ENCODE measurements at regions not wholly inside any gene's neighbourhood (a gene's known extent, or its start where the extent isn't known, plus 50 kb on each side); places are given as distances from the start of the nearest gene placed in this dataset.

DNA sequence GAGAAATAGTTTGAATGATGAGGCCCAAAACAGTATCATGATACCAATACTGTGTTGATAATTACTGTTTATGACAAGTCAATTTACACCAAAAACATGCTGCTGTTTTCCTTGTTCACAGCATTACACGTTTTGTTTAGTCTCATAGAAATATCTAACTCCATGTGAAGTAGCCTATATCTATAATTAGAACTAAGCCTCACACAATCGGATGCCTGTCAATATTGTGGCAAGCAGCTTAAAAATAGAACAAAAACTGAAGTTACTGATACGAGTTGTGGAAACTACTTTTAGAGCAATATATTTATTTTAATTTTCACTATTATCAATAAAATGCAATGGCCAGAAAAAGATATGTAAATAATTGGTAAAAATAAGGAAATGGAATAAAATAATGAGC lies 470.8 kb downstream of the ZEB2 start (continued):
- TF ChIP-seq, protein P1, sequence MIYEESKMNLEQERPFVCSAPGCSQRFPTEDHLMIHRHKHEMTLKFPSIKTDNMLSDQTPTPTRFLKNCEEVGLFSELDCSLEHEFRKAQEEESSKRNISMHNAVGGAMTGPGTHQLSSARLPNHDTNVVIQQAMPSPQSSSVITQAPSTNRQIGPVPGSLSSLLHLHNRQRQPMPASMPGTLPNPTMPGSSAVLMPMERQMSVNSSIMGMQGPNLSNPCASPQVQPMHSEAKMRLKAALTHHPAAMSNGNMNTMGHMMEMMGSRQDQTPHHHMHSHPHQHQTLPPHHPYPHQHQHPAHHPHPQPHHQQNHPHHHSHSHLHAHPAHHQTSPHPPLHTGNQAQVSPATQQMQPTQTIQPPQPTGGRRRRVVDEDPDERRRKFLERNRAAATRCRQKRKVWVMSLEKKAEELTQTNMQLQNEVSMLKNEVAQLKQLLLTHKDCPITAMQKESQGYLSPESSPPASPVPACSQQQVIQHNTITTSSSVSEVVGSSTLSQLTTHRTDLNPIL (CRISPR knock-in tag; IDR thresholded peaks at IDR 0.05; ENCODE audit: low read depth): no peak
- TF ChIP-seq ZNF8 (CRISPR knock-in tag; IDR thresholded peaks at IDR 0.05): no peak
- TF ChIP-seq OSR1 (CRISPR knock-in tag; IDR thresholded peaks at IDR 0.05): no peak
- no peak for TF ChIP-seq RARB (CRISPR knock-in tag; IDR thresholded peaks at IDR 0.05)
- TF ChIP-seq CSDC2 (CRISPR knock-in tag; IDR thresholded peaks at IDR 0.05): no peak
- no peak for TF ChIP-seq ARNTL (CRISPR knock-in tag; IDR thresholded peaks at IDR 0.05; ENCODE audit: borderline replicate concordance, low read depth)
- no peak for TF ChIP-seq ISL1 (CRISPR knock-in tag; IDR thresholded peaks at IDR 0.05)
- TF ChIP-seq PPARA (CRISPR knock-in tag; IDR thresholded peaks at IDR 0.05; ENCODE audit: borderline replicate concordance): no peak

DNA sequence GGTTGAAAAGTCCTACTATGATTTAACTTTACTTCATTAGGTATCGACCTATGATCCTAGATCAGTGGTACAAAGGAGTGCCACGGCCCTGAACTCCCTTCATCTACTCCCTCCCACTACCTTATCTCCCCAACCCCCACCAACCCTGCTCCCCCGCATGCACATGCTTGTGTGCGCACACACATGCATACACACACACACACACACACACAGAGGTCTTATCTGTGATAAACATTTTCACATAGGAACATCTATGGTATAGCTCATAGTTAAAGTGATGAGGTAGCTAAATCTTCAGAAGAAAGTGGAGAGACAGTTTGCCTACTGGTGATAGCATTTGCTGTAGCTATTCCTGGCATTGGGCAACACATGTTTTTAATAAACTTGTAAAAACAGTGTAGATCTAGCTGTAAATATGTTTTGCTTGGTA lies 471.3 kb downstream of the ZEB2 start:
- peak; percentile 60; the same call in 2 of the 3 replicates for ATAC-seq
- TF ChIP-seq TCF4 (CRISPR knock-in tag; IDR thresholded peaks at IDR 0.05; ENCODE audit: borderline replicate concordance) (peak; percentile 74), PPARA (CRISPR knock-in tag; IDR thresholded peaks at IDR 0.05; ENCODE audit: borderline replicate concordance) (no peak)

DNA sequence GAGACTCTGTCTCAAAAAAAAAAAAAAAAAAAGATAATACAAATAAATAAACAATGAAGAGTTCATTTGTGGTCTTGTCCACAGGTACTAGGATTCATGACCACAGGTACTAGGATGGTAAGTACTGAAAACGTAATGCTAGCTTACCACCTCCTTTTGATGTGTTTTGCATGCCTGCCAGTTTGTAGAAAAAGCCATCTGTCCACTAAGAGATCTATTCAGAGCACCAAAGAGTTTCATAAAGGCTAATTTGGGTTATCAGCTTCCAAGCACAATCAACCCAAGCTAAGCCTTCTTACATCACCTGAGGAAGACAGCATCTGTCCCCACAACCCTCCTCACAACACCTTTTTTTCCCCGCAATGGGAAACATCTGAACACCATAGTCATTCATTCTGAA lies 477.2 kb downstream of the ZEB2 start:
- ATAC-seq: no peak
- no peak for TF ChIP-seq BACH2 (CRISPR knock-in tag; IDR thresholded peaks at IDR 0.05; ENCODE audit: borderline replicate concordance)

DNA sequence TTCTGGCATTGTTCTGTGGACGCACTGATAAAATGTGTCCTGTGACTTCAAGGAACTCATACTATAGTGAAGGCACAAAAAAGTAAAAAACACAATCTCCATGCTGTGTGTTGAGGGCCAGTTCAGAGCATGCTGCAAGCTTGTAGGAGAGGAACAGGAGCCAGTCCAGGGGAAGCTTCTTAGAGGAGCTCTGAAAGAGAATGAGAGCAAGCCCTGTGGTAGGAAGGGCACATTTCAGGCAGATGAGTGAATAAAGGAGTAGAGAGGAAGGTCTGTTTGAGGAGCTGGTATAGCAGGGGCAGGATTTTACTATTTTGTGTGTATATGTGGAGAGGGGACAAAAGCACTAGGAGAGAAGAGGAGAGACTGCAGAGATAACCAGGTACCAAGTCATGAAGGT lies 478.3 kb downstream of the ZEB2 start:
- TF ChIP-seq ZNF565 (CRISPR knock-in tag; conservative IDR thresholded peaks at IDR 0.05; ENCODE audit: low read depth) (no peak), TOX (CRISPR knock-in tag; IDR thresholded peaks at IDR 0.05; ENCODE audit: borderline replicate concordance) (no peak), CSDC2 (CRISPR knock-in tag; IDR thresholded peaks at IDR 0.05) (no peak), SNAI2 (CRISPR knock-in tag; IDR thresholded peaks at IDR 0.05) (no peak), PPARA (CRISPR knock-in tag; IDR thresholded peaks at IDR 0.05; ENCODE audit: borderline replicate concordance) (no peak), GLIS3 (CRISPR knock-in tag; IDR thresholded peaks at IDR 0.05) (no peak), TCF4 (CRISPR knock-in tag; IDR thresholded peaks at IDR 0.05; ENCODE audit: borderline replicate concordance) (no peak), RARB (CRISPR knock-in tag; IDR thresholded peaks at IDR 0.05) (no peak), ESRRG (CRISPR knock-in tag; IDR thresholded peaks at IDR 0.05) (no peak), ISL1 (CRISPR knock-in tag; IDR thresholded peaks at IDR 0.05) (no peak), ZC3H10 (CRISPR knock-in tag; IDR thresholded peaks at IDR 0.05) (no peak), ZNF8 (CRISPR knock-in tag; IDR thresholded peaks at IDR 0.05) (no peak), ARNTL (CRISPR knock-in tag; IDR thresholded peaks at IDR 0.05; ENCODE audit: borderline replicate concordance, low read depth) (no peak), ZFP30 (CRISPR knock-in tag; IDR thresholded peaks at IDR 0.05) (no peak)
- TF ChIP-seq, protein P2, sequence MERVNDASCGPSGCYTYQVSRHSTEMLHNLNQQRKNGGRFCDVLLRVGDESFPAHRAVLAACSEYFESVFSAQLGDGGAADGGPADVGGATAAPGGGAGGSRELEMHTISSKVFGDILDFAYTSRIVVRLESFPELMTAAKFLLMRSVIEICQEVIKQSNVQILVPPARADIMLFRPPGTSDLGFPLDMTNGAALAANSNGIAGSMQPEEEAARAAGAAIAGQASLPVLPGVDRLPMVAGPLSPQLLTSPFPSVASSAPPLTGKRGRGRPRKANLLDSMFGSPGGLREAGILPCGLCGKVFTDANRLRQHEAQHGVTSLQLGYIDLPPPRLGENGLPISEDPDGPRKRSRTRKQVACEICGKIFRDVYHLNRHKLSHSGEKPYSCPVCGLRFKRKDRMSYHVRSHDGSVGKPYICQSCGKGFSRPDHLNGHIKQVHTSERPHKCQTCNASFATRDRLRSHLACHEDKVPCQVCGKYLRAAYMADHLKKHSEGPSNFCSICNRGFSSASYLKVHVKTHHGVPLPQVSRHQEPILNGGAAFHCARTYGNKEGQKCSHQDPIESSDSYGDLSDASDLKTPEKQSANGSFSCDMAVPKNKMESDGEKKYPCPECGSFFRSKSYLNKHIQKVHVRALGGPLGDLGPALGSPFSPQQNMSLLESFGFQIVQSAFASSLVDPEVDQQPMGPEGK (CRISPR knock-in tag; IDR thresholded peaks at IDR 0.05; ENCODE audit: borderline replicate concordance): no peak
- TF ChIP-seq, protein P3, sequence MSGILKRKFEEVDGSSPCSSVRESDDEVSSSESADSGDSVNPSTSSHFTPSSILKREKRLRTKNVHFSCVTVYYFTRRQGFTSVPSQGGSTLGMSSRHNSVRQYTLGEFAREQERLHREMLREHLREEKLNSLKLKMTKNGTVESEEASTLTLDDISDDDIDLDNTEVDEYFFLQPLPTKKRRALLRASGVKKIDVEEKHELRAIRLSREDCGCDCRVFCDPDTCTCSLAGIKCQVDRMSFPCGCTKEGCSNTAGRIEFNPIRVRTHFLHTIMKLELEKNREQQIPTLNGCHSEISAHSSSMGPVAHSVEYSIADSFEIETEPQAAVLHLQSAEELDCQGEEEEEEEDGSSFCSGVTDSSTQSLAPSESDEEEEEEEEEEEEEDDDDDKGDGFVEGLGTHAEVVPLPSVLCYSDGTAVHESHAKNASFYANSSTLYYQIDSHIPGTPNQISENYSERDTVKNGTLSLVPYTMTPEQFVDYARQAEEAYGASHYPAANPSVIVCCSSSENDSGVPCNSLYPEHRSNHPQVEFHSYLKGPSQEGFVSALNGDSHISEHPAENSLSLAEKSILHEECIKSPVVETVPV (CRISPR knock-in tag; IDR thresholded peaks at IDR 0.05): no peak
- ATAC-seq: no peak

DNA sequence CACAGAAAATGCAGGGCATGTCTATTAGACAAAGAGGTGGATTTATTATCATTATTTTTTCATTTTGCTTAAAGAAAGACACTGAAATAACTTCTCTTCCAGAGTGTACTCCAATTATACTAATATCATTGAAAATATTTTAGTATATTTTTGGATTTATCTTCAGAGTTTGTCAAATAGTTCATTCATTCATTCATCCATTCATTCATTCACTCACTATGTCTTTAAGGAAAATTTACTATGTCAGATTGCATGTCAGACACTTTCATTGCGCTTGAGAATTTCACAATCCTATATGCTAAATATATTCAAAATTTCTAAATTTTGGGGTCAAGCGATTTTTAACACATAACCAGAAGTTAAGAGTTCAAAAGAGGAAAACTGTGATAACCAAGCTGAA lies 479.1 kb downstream of the ZEB2 start:
- TF ChIP-seq ZFP30 (CRISPR knock-in tag; IDR thresholded peaks at IDR 0.05): no peak
- TF ChIP-seq OSR1 (CRISPR knock-in tag; IDR thresholded peaks at IDR 0.05): no peak
- ATAC-seq: no peak

DNA sequence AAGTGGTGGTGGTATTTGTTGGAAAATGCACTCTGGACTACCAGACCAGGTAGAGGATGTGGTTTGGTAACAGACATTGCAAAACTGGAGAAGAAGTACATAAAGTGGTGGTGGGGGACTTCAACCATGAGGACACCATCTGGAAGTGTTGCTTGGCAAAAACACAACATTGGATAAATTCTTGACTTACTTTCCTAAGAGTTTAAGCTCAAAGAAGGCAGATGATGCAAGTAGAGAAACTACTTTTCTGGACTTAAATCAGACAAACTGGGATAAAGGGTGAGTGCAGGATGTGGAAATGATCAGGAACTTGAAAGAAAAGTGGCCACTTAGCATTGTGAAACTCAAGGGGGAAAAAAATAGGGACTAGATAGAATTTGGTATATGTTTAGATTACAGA lies 487.4 kb downstream of the ZEB2 start:
- no peak for ATAC-seq
- TF ChIP-seq OSR1 (CRISPR knock-in tag; IDR thresholded peaks at IDR 0.05) (no peak), TOX (CRISPR knock-in tag; IDR thresholded peaks at IDR 0.05; ENCODE audit: borderline replicate concordance) (no peak), SNAI2 (CRISPR knock-in tag; IDR thresholded peaks at IDR 0.05) (no peak), ISL1 (CRISPR knock-in tag; IDR thresholded peaks at IDR 0.05) (no peak), RARB (CRISPR knock-in tag; IDR thresholded peaks at IDR 0.05) (no peak), ARNTL (CRISPR knock-in tag; IDR thresholded peaks at IDR 0.05; ENCODE audit: borderline replicate concordance, low read depth) (no peak), BACH2 (CRISPR knock-in tag; IDR thresholded peaks at IDR 0.05; ENCODE audit: borderline replicate concordance) (no peak), ZNF565 (CRISPR knock-in tag; conservative IDR thresholded peaks at IDR 0.05; ENCODE audit: low read depth) (no peak), GLIS3 (CRISPR knock-in tag; IDR thresholded peaks at IDR 0.05) (no peak), ESRRG (CRISPR knock-in tag; IDR thresholded peaks at IDR 0.05) (no peak), ZC3H10 (CRISPR knock-in tag; IDR thresholded peaks at IDR 0.05) (no peak)
- TF ChIP-seq, protein P3 (CRISPR knock-in tag; IDR thresholded peaks at IDR 0.05): no peak
- TF ChIP-seq, protein P2 (CRISPR knock-in tag; IDR thresholded peaks at IDR 0.05; ENCODE audit: borderline replicate concordance): no peak
- TF ChIP-seq, protein P4, sequence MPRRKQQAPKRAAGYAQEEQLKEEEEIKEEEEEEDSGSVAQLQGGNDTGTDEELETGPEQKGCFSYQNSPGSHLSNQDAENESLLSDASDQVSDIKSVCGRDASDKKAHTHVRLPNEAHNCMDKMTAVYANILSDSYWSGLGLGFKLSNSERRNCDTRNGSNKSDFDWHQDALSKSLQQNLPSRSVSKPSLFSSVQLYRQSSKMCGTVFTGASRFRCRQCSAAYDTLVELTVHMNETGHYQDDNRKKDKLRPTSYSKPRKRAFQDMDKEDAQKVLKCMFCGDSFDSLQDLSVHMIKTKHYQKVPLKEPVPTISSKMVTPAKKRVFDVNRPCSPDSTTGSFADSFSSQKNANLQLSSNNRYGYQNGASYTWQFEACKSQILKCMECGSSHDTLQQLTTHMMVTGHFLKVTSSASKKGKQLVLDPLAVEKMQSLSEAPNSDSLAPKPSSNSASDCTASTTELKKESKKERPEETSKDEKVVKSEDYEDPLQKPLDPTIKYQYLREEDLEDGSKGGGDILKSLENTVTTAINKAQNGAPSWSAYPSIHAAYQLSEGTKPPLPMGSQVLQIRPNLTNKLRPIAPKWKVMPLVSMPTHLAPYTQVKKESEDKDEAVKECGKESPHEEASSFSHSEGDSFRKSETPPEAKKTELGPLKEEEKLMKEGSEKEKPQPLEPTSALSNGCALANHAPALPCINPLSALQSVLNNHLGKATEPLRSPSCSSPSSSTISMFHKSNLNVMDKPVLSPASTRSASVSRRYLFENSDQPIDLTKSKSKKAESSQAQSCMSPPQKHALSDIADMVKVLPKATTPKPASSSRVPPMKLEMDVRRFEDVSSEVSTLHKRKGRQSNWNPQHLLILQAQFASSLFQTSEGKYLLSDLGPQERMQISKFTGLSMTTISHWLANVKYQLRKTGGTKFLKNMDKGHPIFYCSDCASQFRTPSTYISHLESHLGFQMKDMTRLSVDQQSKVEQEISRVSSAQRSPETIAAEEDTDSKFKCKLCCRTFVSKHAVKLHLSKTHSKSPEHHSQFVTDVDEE (CRISPR knock-in tag; IDR thresholded peaks at IDR 0.05): no peak
